H9 (cell line): ENCODE measurements at regions not wholly inside any gene's neighbourhood (a gene's known extent, or its start where the extent isn't known, plus 50 kb on each side); places are given as distances from the start of the nearest gene placed in this dataset.
"Not testable (repeated sequence)": the region's sequence is repeated elsewhere in the genome, so short reads cannot be mapped to it uniquely, and the experiment has no call there.

ENCODE experiments used
- DNase-seq: peaks from one replicate; pipeline ENCODE4 v3.0.0-alpha.2; 2017
- H2AFZ ChIP-seq: one replicate; pipeline ENCODE4 v1.6.1; 2013; ENCODE audit warnings: mild to moderate bottlenecking, low read length, control low read depth, moderate library complexity
- H2AK5ac ChIP-seq: 2 replicates; pipeline ENCODE4 v1.6.1; 2013; ENCODE audit warnings: low read length, control low read depth, mixed read lengths; ENCODE audit not compliant: insufficient read length
- H2BK120ac ChIP-seq: one replicate; pipeline ENCODE4 v1.6.1; 2013; ENCODE audit warnings: low read depth, mild to moderate bottlenecking, low read length, control low read depth, inconsistent platforms; ENCODE audit not compliant: poor library complexity, severe bottlenecking
- H2BK12ac ChIP-seq: 2 replicates; pipeline ENCODE4 v1.6.1; 2013; ENCODE audit warnings: low read length, control low read depth, mixed read lengths, low read depth; ENCODE audit not compliant: insufficient read length
- H2BK15ac ChIP-seq: 2 replicates; pipeline ENCODE4 v1.6.1; 2013; ENCODE audit warnings: low read depth, low read length, control low read depth
- H2BK20ac ChIP-seq: one replicate; pipeline ENCODE4 v1.6.1; 2013; ENCODE audit warnings: low read depth, mild to moderate bottlenecking, low read length, control low read depth, inconsistent platforms; ENCODE audit not compliant: poor library complexity, severe bottlenecking
- H2BK5ac ChIP-seq: 2 replicates; pipeline ENCODE4 v1.6.1; 2013; ENCODE audit warnings: low read length, control low read depth, mixed read lengths; ENCODE audit not compliant: insufficient read length
- H3K14ac ChIP-seq: 2 replicates; pipeline ENCODE4 v1.6.1; 2013; ENCODE audit warnings: low read length, control low read depth; ENCODE audit not compliant: insufficient read depth
- H3K18ac ChIP-seq: 2 replicates; pipeline ENCODE4 v1.6.1; 2013; ENCODE audit warnings: low read depth, mild to moderate bottlenecking, mixed read lengths, low read length, control low read depth; ENCODE audit not compliant: insufficient read length
- H3K23ac ChIP-seq: 2 replicates; pipeline ENCODE4 v1.6.1; 2013; ENCODE audit warnings: low read length, control low read depth, mixed read lengths, low read depth; ENCODE audit not compliant: insufficient read length
- H3K23me2 ChIP-seq: 2 replicates; pipeline ENCODE4 v1.6.1; 2013; ENCODE audit warnings: low read depth, mild to moderate bottlenecking, mixed read lengths, low read length, control low read depth; ENCODE audit not compliant: insufficient read length, poor library complexity, severe bottlenecking
- H3K27ac ChIP-seq: 2 replicates; pipeline ENCODE4 v1.5.1; 2013; ENCODE audit warnings: low read length, control low read depth, mixed read lengths, low read depth; ENCODE audit not compliant: insufficient read length
- H3K27me3 ChIP-seq: 2 replicates; pipeline ENCODE4 v1.6.1; 2013; ENCODE audit warnings: low read length, control low read depth, inconsistent platforms; ENCODE audit not compliant: insufficient read depth
- H3K4ac ChIP-seq: 2 replicates; pipeline ENCODE4 v1.6.1; 2013; ENCODE audit warnings: low read depth, mild to moderate bottlenecking, control low read depth, inconsistent platforms, low read length, moderate library complexity
- H3K4me1 ChIP-seq: 2 replicates; pipeline ENCODE4 v1.6.1; 2013; ENCODE audit warnings: low read length, control low read depth, inconsistent platforms; ENCODE audit not compliant: insufficient read depth
- H3K4me2 ChIP-seq: 2 replicates; pipeline ENCODE4 v1.6.1; 2013; ENCODE audit warnings: low read length, control low read depth, mixed read lengths; ENCODE audit not compliant: insufficient read length, insufficient read depth
- H3K56ac ChIP-seq: 2 replicates; pipeline ENCODE4 v1.6.1; 2013; ENCODE audit warnings: low read depth, mild to moderate bottlenecking, mixed read lengths, low read length, control low read depth; ENCODE audit not compliant: insufficient read length
- H3K79me1 ChIP-seq: 2 replicates; pipeline ENCODE4 v1.6.1; 2013; ENCODE audit warnings: low read depth, mild to moderate bottlenecking, moderate library complexity, low read length, control low read depth, inconsistent platforms; ENCODE audit not compliant: insufficient read depth, poor library complexity, severe bottlenecking
- H3K79me2 ChIP-seq: 2 replicates; pipeline ENCODE4 v1.6.1; 2013; ENCODE audit warnings: low read length, control low read depth, inconsistent platforms; ENCODE audit not compliant: insufficient read depth
- H3K9ac ChIP-seq: 2 replicates; pipeline ENCODE4 v1.6.1; 2013; ENCODE audit warnings: low read length, control low read depth, mixed read lengths; ENCODE audit not compliant: insufficient read length; ENCODE audit errors: extremely low read depth
- H3K9me3 ChIP-seq: one replicate; pipeline ENCODE4 v1.6.1; 2013; ENCODE audit warnings: low read depth, low read length, inconsistent platforms; ENCODE audit not compliant: control insufficient read depth
- H3T11ph ChIP-seq: one replicate; pipeline ENCODE4 v1.6.1; 2013; ENCODE audit warnings: mild to moderate bottlenecking, low read length, control low read depth, inconsistent platforms
- H4K20me1 ChIP-seq: one replicate; pipeline ENCODE4 v1.6.1; 2013; ENCODE audit not compliant: control insufficient read depth, insufficient read length, insufficient read depth
- H4K5ac ChIP-seq: 2 replicates; pipeline ENCODE4 v1.6.1; 2013; ENCODE audit warnings: low read depth, mild to moderate bottlenecking, mixed read lengths, low read length, control low read depth; ENCODE audit not compliant: insufficient read length
- H4K8ac ChIP-seq: replicated peaks from 2 replicates; pipeline ENCODE4 v1.6.1; 2013; ENCODE audit warnings: low read length, control low read depth, mixed read lengths, low read depth; ENCODE audit not compliant: insufficient read length
- H4K91ac ChIP-seq: 2 replicates; pipeline ENCODE4 v1.6.1; 2013; ENCODE audit warnings: low read depth, mild to moderate bottlenecking, moderate library complexity, mixed read lengths, low read length, control low read depth; ENCODE audit not compliant: insufficient read length
- H3K27ac Mint-ChIP-seq, 3 experiments: 2 replicates in 2 of 3; 3 replicates in 1 of 3; pipeline ENCODE4 v1.8.0; 2020 to 2021; ENCODE audit warnings: mixed read lengths in 3 of 3, mild to moderate bottlenecking in 1 of 3, moderate library complexity in 1 of 3
- H3K27me3 Mint-ChIP-seq: 2 replicates; pipeline ENCODE4 v1.8.0; 2021; ENCODE audit warnings: low read depth, mild to moderate bottlenecking, moderate library complexity, mixed read lengths
- H3K36me3 Mint-ChIP-seq, 3 experiments: 2 replicates in 2 of 3; 3 replicates in 1 of 3; pipeline ENCODE4 v1.8.0; 2020 to 2021; ENCODE audit warnings: low read depth in 3 of 3, mixed read lengths in 3 of 3; ENCODE audit not compliant: insufficient read depth in 1 of 3
- H3K4me1 Mint-ChIP-seq, 2 experiments: 2 replicates each; pipeline ENCODE4 v1.8.0; 2020; ENCODE audit warnings: mixed read lengths in 2 of 2
- H3K4me3 Mint-ChIP-seq, 2 experiments: 2 replicates in 1 of 2; 3 replicates in 1 of 2; pipeline ENCODE4 v1.8.0; 2020 to 2021; ENCODE audit warnings: mild to moderate bottlenecking in 2 of 2, mixed read lengths in 2 of 2, moderate library complexity in 1 of 2
- H3K9me3 Mint-ChIP-seq, 2 experiments: 2 replicates in 1 of 2; 3 replicates in 1 of 2; pipeline ENCODE4 v1.8.0; 2020; ENCODE audit warnings: mild to moderate bottlenecking in 2 of 2, mixed read lengths in 2 of 2, moderate library complexity in 1 of 2
- WGBS: extraction: QIAGEN DNeasy Blood & Tissue Kit; methylation state at CpG from one replicate; pipeline ENCODE4 v1.1.7; 2013; ENCODE audit warnings: missing lambda C conversion rate, low lambda C conversion rate, mixed read lengths; ENCODE audit not compliant: insufficient read length; ENCODE audit errors: extremely low coverage; 5-methylcytosine and 5-hydroxymethylcytosine counted together
- TF ChIP-seq, protein P1 (sequence below): fragments of 200-600 bp; sonication (generic); conservative IDR thresholded peaks from 3 replicates; pipeline ENCODE4 v1.8.0; 2021; ENCODE audit warnings: antibody characterized with exemption, mild to moderate bottlenecking

DNA sequence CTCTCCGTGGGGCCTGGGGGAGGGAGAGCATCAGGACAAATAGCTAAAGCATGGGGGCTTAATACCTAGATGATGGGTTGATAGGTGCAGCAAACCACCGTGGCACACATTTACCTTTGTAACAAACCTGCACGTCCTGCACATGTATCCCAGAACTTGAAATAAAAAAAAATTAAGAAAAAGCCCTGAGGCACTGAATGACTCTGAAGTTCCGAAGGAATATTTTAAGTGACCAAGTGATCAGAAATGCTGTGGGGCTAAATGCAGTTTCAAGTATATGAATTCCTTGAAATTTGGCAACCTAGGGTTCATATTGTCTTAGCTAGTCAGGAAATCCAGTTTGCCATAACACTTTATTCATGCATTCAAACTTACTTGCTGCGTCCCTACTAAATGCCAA lies 127.5 kb downstream of the MC4R start:
- H3K4me1 ChIP-seq, result no peaks in the 10 kb centered on the region
- WGBS, result no CpG with 5 or more reads among the region's 5 CpGs
- H4K20me1 ChIP-seq, result no peaks in the 10 kb centered on the region
- no peak overlapping the region for H3K4me3 Mint-ChIP-seq
- no peak overlapping the region for H3K56ac ChIP-seq
- H2AK5ac ChIP-seq, result no peak overlapping the region
- no peak overlapping the region for H4K8ac ChIP-seq
- no peaks in the 10 kb centered on the region for H3K79me1 ChIP-seq
- peaks cover 0 to 5% (median 0%) of the 10 kb centered on the region in 3 experiments; a peak in 2 of 7 replicates for H3K36me3 Mint-ChIP-seq
- no peaks in the 10 kb centered on the region for H3K27me3 Mint-ChIP-seq
- H4K5ac ChIP-seq, result no peak overlapping the region
- no peak for DNase-seq
- no peaks in the 10 kb centered on the region for H3K23me2 ChIP-seq
- H2BK5ac ChIP-seq, result no peak overlapping the region
- H2AFZ ChIP-seq, result no peak overlapping the region
- H3T11ph ChIP-seq, result no peak overlapping the region
- H4K91ac ChIP-seq, result no peak overlapping the region
- H3K27me3 ChIP-seq, result no peaks in the 10 kb centered on the region
- H3K4me1 Mint-ChIP-seq, result peaks cover 15 to 19% of the 10 kb centered on the region in 2 experiments
- no peak overlapping the region for H2BK12ac ChIP-seq
- H3K27ac ChIP-seq, result no peak overlapping the region
- H3K9me3 Mint-ChIP-seq, result peaks cover 0 to 6% of the 10 kb centered on the region in 2 experiments; a peak in 1 of 5 replicates
- no peaks in the 10 kb centered on the region for H3K79me2 ChIP-seq
- no peak overlapping the region for H3K18ac ChIP-seq
- no peak overlapping the region for H3K4me2 ChIP-seq
- TF ChIP-seq, protein P1, sequence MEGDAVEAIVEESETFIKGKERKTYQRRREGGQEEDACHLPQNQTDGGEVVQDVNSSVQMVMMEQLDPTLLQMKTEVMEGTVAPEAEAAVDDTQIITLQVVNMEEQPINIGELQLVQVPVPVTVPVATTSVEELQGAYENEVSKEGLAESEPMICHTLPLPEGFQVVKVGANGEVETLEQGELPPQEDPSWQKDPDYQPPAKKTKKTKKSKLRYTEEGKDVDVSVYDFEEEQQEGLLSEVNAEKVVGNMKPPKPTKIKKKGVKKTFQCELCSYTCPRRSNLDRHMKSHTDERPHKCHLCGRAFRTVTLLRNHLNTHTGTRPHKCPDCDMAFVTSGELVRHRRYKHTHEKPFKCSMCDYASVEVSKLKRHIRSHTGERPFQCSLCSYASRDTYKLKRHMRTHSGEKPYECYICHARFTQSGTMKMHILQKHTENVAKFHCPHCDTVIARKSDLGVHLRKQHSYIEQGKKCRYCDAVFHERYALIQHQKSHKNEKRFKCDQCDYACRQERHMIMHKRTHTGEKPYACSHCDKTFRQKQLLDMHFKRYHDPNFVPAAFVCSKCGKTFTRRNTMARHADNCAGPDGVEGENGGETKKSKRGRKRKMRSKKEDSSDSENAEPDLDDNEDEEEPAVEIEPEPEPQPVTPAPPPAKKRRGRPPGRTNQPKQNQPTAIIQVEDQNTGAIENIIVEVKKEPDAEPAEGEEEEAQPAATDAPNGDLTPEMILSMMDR, result no peak
- no peak overlapping the region for H3K4ac ChIP-seq
- H3K9me3 ChIP-seq, result no peaks in the 10 kb centered on the region
- H3K9ac ChIP-seq, result no peak overlapping the region
- H2BK20ac ChIP-seq, result no peak overlapping the region
- no peak overlapping the region for H3K14ac ChIP-seq
- no peak overlapping the region for H3K27ac Mint-ChIP-seq
- no peak overlapping the region for H3K23ac ChIP-seq
- H2BK120ac ChIP-seq, result no peak overlapping the region
- no peak overlapping the region for H2BK15ac ChIP-seq

DNA sequence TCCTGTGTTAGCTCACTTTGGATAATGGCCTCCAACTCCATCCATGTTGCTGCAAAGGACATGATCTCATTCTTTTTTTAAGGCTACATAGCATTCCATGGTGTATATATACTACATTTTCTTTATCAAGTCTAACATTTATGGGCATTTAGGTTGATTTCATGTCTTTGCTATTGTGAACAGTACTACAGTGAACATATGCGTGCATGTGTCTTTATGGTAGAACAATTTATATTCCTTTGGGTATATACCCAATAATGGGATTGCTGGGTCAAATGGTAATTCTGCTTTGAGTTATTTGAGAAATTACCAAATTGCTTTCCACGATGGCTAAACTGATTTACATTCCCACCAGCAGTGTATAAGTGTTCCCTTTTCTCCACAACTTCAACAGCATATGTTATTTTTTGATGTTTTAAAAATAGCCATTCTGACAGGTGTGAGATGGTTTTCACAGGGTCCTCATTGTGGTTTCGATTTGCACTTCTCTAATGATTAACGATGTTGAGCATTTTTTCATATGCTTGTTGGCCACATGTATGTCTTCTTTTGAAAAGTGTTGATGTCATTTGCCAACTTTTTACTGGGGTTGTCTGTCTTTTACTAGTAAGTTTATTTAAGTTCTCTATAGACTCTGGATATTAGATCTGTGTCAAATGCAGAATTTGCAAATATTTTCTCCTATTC lies 133.4 kb downstream of the MC4R start:
- not testable (repeated sequence) for H2AFZ ChIP-seq, H3K18ac ChIP-seq, H3K27ac Mint-ChIP-seq, H3K14ac ChIP-seq, H3K4ac ChIP-seq, H4K20me1 ChIP-seq, H3T11ph ChIP-seq, H2BK120ac ChIP-seq, H3K79me2 ChIP-seq, H3K36me3 Mint-ChIP-seq, H2BK5ac ChIP-seq, H4K91ac ChIP-seq, H3K27me3 Mint-ChIP-seq, H4K8ac ChIP-seq, H3K9me3 ChIP-seq, H3K79me1 ChIP-seq, H2BK15ac ChIP-seq, H3K4me1 ChIP-seq, H3K9me3 Mint-ChIP-seq, H3K4me2 ChIP-seq, H4K5ac ChIP-seq, H3K23ac ChIP-seq, H3K27ac ChIP-seq, H3K4me3 Mint-ChIP-seq, H3K23me2 ChIP-seq, H2BK20ac ChIP-seq, H3K56ac ChIP-seq, H2BK12ac ChIP-seq, H3K9ac ChIP-seq, DNase-seq, H3K27me3 ChIP-seq, H2AK5ac ChIP-seq
- no CpG with 5 or more reads among the region's 4 CpGs for WGBS
- peaks cover 16 to 19% of the 10 kb centered on the region in 2 experiments for H3K4me1 Mint-ChIP-seq
